ENCODE measurements at regions not wholly inside any gene's neighbourhood (a gene's known extent, or its start where the extent isn't known, plus 50 kb on each side); places are given as distances from the start of the nearest gene placed in this dataset.

- intact Hi-C loops (cut with DNase I): loop anchor here in 1 of 2 donors (10.0 kb wide), 1 partner anchor 224 kb away; no protein-coding TSS in a partner anchor
Measured at GRCh38 chr15:34700891-34701427, 53.8 kb downstream of the GJD2 start.

GRCh38 chr15:34699968-34700640 is 54.7 kb downstream of the GJD2 start:
- H3K27ac ChIP-seq: no peak overlapping the region
- TF ChIP-seq POLR2A (IDR thresholded peaks at IDR 0.05): no peak
- TF ChIP-seq CTCF (IDR thresholded peaks at IDR 0.05): no peak
- H3K4me3 ChIP-seq: no peak overlapping the region
- 61 to 69% (median 62%) methylated on average over 4 of the region's 4 CpGs for WGBS, 4 donors
- no peaks in the 10 kb centered on the region for H3K9me3 ChIP-seq (replicated peaks in 1 of 3)
- H3K36me3 ChIP-seq (replicated peaks in 1 of 2): no peaks in the 10 kb centered on the region
- H3K4me1 ChIP-seq (replicated peaks in 1 of 2): no peaks in the 10 kb centered on the region
- H3K27me3 ChIP-seq: no peaks in the 10 kb centered on the region
- DNase-seq: no peak
- intact Hi-C loops (cut with DNase I): loop anchor here in 1 of 2 donors (10.0 kb wide), 1 partner anchor 225 kb away; no protein-coding TSS in a partner anchor

More at GRCh38 chr15:34700891-34701427, 53.8 kb downstream of the GJD2 start:
- 66 to 85% (median 83%) methylated on average over 4 of the region's 4 CpGs for WGBS, 4 donors
- Histone ChIP-seq H3K27ac (no peak overlapping the region), H3K36me3 (replicated peaks in 1 of 2) (no peaks in the 10 kb centered on the region), H3K4me3 (no peak overlapping the region), H3K27me3 (no peaks in the 10 kb centered on the region), H3K9me3 (replicated peaks in 1 of 3) (no peaks in the 10 kb centered on the region), H3K4me1 (replicated peaks in 1 of 2) (no peaks in the 10 kb centered on the region)
- TF ChIP-seq POLR2A (IDR thresholded peaks at IDR 0.05): no peak
- no peak for TF ChIP-seq CTCF (IDR thresholded peaks at IDR 0.05)
- DNase-seq: no peak

- H3K27ac ChIP-seq: no peak overlapping the region
- TF ChIP-seq POLR2A (IDR thresholded peaks at IDR 0.05) (no peak), CTCF (IDR thresholded peaks at IDR 0.05) (no peak)
- intact Hi-C loops (cut with DNase I): no loop called here
Measured at GRCh38 chr15:34696506-34696905, 58.3 kb downstream of the GJD2 start.

GRCh38 chr15:34693053-34693744 is 61.6 kb downstream of the GJD2 start:
- WGBS, 4 donors: 42 to 47% (median 44%) methylated on average over 4 of the region's 4 CpGs
- Histone ChIP-seq H3K27me3 (no peaks in the 10 kb centered on the region), H3K4me1 (replicated peaks in 1 of 2) (no peaks in the 10 kb centered on the region), H3K4me3 (no peak overlapping the region), H3K27ac (no peak overlapping the region), H3K36me3 (replicated peaks in 1 of 2) (no peaks in the 10 kb centered on the region), H3K9me3 (replicated peaks in 1 of 3) (no peaks in the 10 kb centered on the region)
- intact Hi-C loops (cut with DNase I): no loop called here
- DNase-seq: no peak
- TF ChIP-seq CTCF (IDR thresholded peaks at IDR 0.05) (no peak), POLR2A (IDR thresholded peaks at IDR 0.05) (no peak)

More at GRCh38 chr15:34696506-34696905, 58.3 kb downstream of the GJD2 start:
- no peaks in the 10 kb centered on the region for H3K27me3 ChIP-seq
- no peak overlapping the region for H3K4me3 ChIP-seq
- no peaks in the 10 kb centered on the region for H3K9me3 ChIP-seq (replicated peaks in 1 of 3)
- DNase-seq: no peak
- no peaks in the 10 kb centered on the region for H3K4me1 ChIP-seq (replicated peaks in 1 of 2)
- H3K36me3 ChIP-seq (replicated peaks in 1 of 2): no peaks in the 10 kb centered on the region
- WGBS, 4 donors: 42 to 75% (median 68%) methylated on average over 1 of the region's 1 CpG

Measured in adrenal gland (tissue), 9 donors.